Muscle layer of colon (tissue), 2 donors: ENCODE measurements at regions not wholly inside any gene's neighbourhood (a gene's known extent, or its start where the extent isn't known, plus 50 kb on each side); places are given as distances from the start of the nearest gene placed in this dataset.
"Not testable (repeated sequence)": the region's sequence is repeated elsewhere in the genome, so short reads cannot be mapped to it uniquely, and the experiment has no call there.

Experiments used
- H3K27ac ChIP-seq: one replicate; pipeline ENCODE4 v1.7.0; 2013; ENCODE audit warnings: low read depth, mild to moderate bottlenecking, low read length, moderate library complexity
- H3K27me3 ChIP-seq, 2 donors: one replicate each; pipeline ENCODE4 v1.7.0; 2013; ENCODE audit warnings: low read length in 2 of 2, mild to moderate bottlenecking in 2 of 2; ENCODE audit not compliant: insufficient read depth in 2 of 2, control insufficient read depth in 1 of 2
- H3K36me3 ChIP-seq: one replicate; pipeline ENCODE4 v1.7.0; 2013; ENCODE audit warnings: mild to moderate bottlenecking, low read length; ENCODE audit not compliant: insufficient read depth
- H3K4me1 ChIP-seq: one replicate; pipeline ENCODE4 v1.7.0; 2013; ENCODE audit warnings: mild to moderate bottlenecking, low read length; ENCODE audit not compliant: insufficient read depth
- H3K4me3 ChIP-seq, 2 donors: one replicate each; pipeline ENCODE4 v1.7.0; 2013; ENCODE audit warnings: low read length in 2 of 2, low read depth in 1 of 2, mild to moderate bottlenecking in 1 of 2, moderate library complexity in 1 of 2
- H3K9ac ChIP-seq: one replicate; pipeline ENCODE4 v1.7.0; 2013; ENCODE audit warnings: low read length
- H3K9me3 ChIP-seq: one replicate; pipeline ENCODE4 v1.7.0; 2013; ENCODE audit warnings: mild to moderate bottlenecking, low read length
- donor health status: abdominal sarcoma.
- donor health status: Adenocarcinoma of cecum.

GRCh38 chr3:159280386-159281191, 478.7 kb downstream of the MFSD1 start:
- no peak overlapping the region for H3K9ac ChIP-seq
- H3K36me3 ChIP-seq = no peaks in the 10 kb centered on the region
- no peak overlapping the region for H3K27ac ChIP-seq
- no peak overlapping the region for H3K4me3 ChIP-seq
- H3K4me1 ChIP-seq = no peaks in the 10 kb centered on the region
- H3K27me3 ChIP-seq = no peaks in the 10 kb centered on the region
- no peaks in the 10 kb centered on the region for H3K9me3 ChIP-seq

GRCh38 chr3:159293493-159293892, 491.6 kb downstream of the MFSD1 start:
- no peaks in the 10 kb centered on the region for H3K27me3 ChIP-seq
- no peak overlapping the region for H3K9ac ChIP-seq
- H3K9me3 ChIP-seq = no peaks in the 10 kb centered on the region
- H3K4me3 ChIP-seq = no peak overlapping the region
- no peaks in the 10 kb centered on the region for H3K4me1 ChIP-seq
- no peaks in the 10 kb centered on the region for H3K36me3 ChIP-seq
- no peak overlapping the region for H3K27ac ChIP-seq

GRCh38 chr3:159301961-159302360, 500.1 kb downstream of the MFSD1 start:
- no peak overlapping the region for H3K27ac ChIP-seq
- no peak overlapping the region for H3K9ac ChIP-seq
- H3K4me1 ChIP-seq = no peaks in the 10 kb centered on the region
- no peaks in the 10 kb centered on the region for H3K9me3 ChIP-seq
- H3K27me3 ChIP-seq = no peaks in the 10 kb centered on the region
- H3K36me3 ChIP-seq = no peaks in the 10 kb centered on the region
- no peak overlapping the region for H3K4me3 ChIP-seq

GRCh38 chr3:159305017-159305416, 503.2 kb downstream of the MFSD1 start:
- no peak overlapping the region for H3K27ac ChIP-seq
- no peaks in the 10 kb centered on the region for H3K4me1 ChIP-seq
- no peaks in the 10 kb centered on the region for H3K27me3 ChIP-seq
- H3K4me3 ChIP-seq = no peak overlapping the region
- no peak overlapping the region for H3K9ac ChIP-seq
- H3K9me3 ChIP-seq = no peaks in the 10 kb centered on the region
- H3K36me3 ChIP-seq = no peaks in the 10 kb centered on the region

GRCh38 chr3:159316706-159317105, 514.9 kb downstream of the MFSD1 start:
- H3K9me3 ChIP-seq, H3K36me3 ChIP-seq, H3K4me3 ChIP-seq, H3K27ac ChIP-seq, H3K27me3 ChIP-seq, H3K4me1 ChIP-seq, H3K9ac ChIP-seq: not testable (repeated sequence)

GRCh38 chr3:159319156-159319555, 517.3 kb downstream of the MFSD1 start:
- H3K4me1 ChIP-seq = no peaks in the 10 kb centered on the region
- H3K27ac ChIP-seq = no peak overlapping the region
- no peaks in the 10 kb centered on the region for H3K27me3 ChIP-seq
- H3K9ac ChIP-seq = no peak overlapping the region
- H3K4me3 ChIP-seq = no peak overlapping the region
- no peaks in the 10 kb centered on the region for H3K9me3 ChIP-seq
- no peaks in the 10 kb centered on the region for H3K36me3 ChIP-seq

GRCh38 chr3:159322322-159322939, 520.6 kb downstream of the MFSD1 start:
- no peak overlapping the region for H3K9ac ChIP-seq
- H3K36me3 ChIP-seq = no peaks in the 10 kb centered on the region
- no peaks in the 10 kb centered on the region for H3K27me3 ChIP-seq
- H3K9me3 ChIP-seq = no peaks in the 10 kb centered on the region
- no peak overlapping the region for H3K4me3 ChIP-seq
- no peaks in the 10 kb centered on the region for H3K4me1 ChIP-seq
- no peak overlapping the region for H3K27ac ChIP-seq

GRCh38 chr3:159323848-159324247, 522.0 kb downstream of the MFSD1 start:
- H3K4me1 ChIP-seq = no peaks in the 10 kb centered on the region
- no peaks in the 10 kb centered on the region for H3K9me3 ChIP-seq
- no peak overlapping the region for H3K27ac ChIP-seq
- no peak overlapping the region for H3K4me3 ChIP-seq
- no peaks in the 10 kb centered on the region for H3K36me3 ChIP-seq
- H3K27me3 ChIP-seq = no peaks in the 10 kb centered on the region
- H3K9ac ChIP-seq = no peak overlapping the region

GRCh38 chr3:159326998-159327397, 525.1 kb downstream of the MFSD1 start:
- no peaks in the 10 kb centered on the region for H3K4me1 ChIP-seq
- no peaks in the 10 kb centered on the region for H3K9me3 ChIP-seq
- H3K9ac ChIP-seq = no peak overlapping the region
- H3K27ac ChIP-seq = no peak overlapping the region
- no peaks in the 10 kb centered on the region for H3K36me3 ChIP-seq
- no peaks in the 10 kb centered on the region for H3K27me3 ChIP-seq
- no peak overlapping the region for H3K4me3 ChIP-seq

- no peaks in the 10 kb centered on the region for H3K4me1 ChIP-seq
- H3K27ac ChIP-seq = no peak overlapping the region
- no peaks in the 10 kb centered on the region for H3K27me3 ChIP-seq
- no peak overlapping the region for H3K4me3 ChIP-seq
- H3K9me3 ChIP-seq = no peaks in the 10 kb centered on the region
- no peaks in the 10 kb centered on the region for H3K36me3 ChIP-seq
- no peak overlapping the region for H3K9ac ChIP-seq
Observed at GRCh38 chr3:159332535-159333099, 530.8 kb downstream of the MFSD1 start.

GRCh38 chr3:159339131-159339530, 537.3 kb downstream of the MFSD1 start:
- H3K9ac ChIP-seq = no peak overlapping the region
- no peak overlapping the region for H3K27ac ChIP-seq
- H3K27me3 ChIP-seq = no peaks in the 10 kb centered on the region
- no peaks in the 10 kb centered on the region for H3K36me3 ChIP-seq
- no peak overlapping the region for H3K4me3 ChIP-seq
- peaks cover 5% of the 10 kb centered on the region for H3K9me3 ChIP-seq
- no peaks in the 10 kb centered on the region for H3K4me1 ChIP-seq
